Keratinocyte (primary cell): ENCODE measurements at regions not wholly inside any gene's neighbourhood (a gene's known extent, or its start where the extent isn't known, plus 50 kb on each side); places are given as distances from the start of the nearest gene placed in this dataset.

Source experiments
- DNase-seq: peaks from one replicate; pipeline ENCODE4 v3.0.0-alpha.2; 2011; ENCODE audit warnings: low read depth, missing footprints, low spot score
- FAIRE-seq: peaks from 2 replicates; lab custom pipeline; 2011; peaks lifted over from hg19 to GRCh38; lab: Jason Lieb, UNC
- H2AFZ ChIP-seq: 2 replicates; pipeline ENCODE4 v1.6.0; 2012; ENCODE audit warnings: low read length, control low read depth, inconsistent platforms; ENCODE audit not compliant: control insufficient read depth
- H3K27ac ChIP-seq: 2 replicates; pipeline ENCODE4 v1.5.1; 2011; ENCODE audit warnings: low read length; ENCODE audit not compliant: control insufficient read depth, insufficient read depth
- H3K27me3 ChIP-seq: 3 replicates; pipeline ENCODE4 v1.6.0; 2011; ENCODE audit warnings: low read length; ENCODE audit not compliant: control insufficient read depth, insufficient read depth; ENCODE audit errors: extremely low read depth
- H3K36me3 ChIP-seq, 2 experiments: 2 replicates in 1 of 2; 3 replicates in 1 of 2; pipeline ENCODE4 v1.5.1; 2011; ENCODE audit warnings: low read length in 2 of 2, mild to moderate bottlenecking in 1 of 2; ENCODE audit not compliant: control insufficient read depth in 2 of 2, insufficient read depth in 2 of 2; ENCODE audit errors: extremely low read depth in 1 of 2
- H3K4me1 ChIP-seq: 3 replicates; pipeline ENCODE4 v1.5.1; 2011; ENCODE audit warnings: low read length; ENCODE audit not compliant: control insufficient read depth, insufficient read depth; ENCODE audit errors: extremely low read depth
- H3K4me2 ChIP-seq: 3 replicates; pipeline ENCODE4 v1.6.0; 2011; ENCODE audit warnings: low read depth, low read length; ENCODE audit not compliant: control insufficient read depth, insufficient read depth; ENCODE audit errors: extremely low read depth
- H3K4me3 ChIP-seq, 3 experiments: fragments of 200-600 bp in 1 of 3; sonication (generic) in 1 of 3; 2 replicates in 2 of 3; 3 replicates in 1 of 3; pipeline ENCODE4 v1.5.1; 2011 to 2016; ENCODE audit warnings: low read length in 3 of 3, mild to moderate bottlenecking in 3 of 3, control low read depth in 2 of 3, inconsistent platforms in 1 of 3, low read depth in 1 of 3, mixed read lengths in 1 of 3, mixed run types in 1 of 3, moderate library complexity in 1 of 3; ENCODE audit not compliant: control insufficient read depth in 2 of 3, insufficient read depth in 2 of 3; ENCODE audit errors: extremely low read depth in 1 of 3
- H3K79me2 ChIP-seq: 2 replicates; pipeline ENCODE4 v1.6.0; 2012; ENCODE audit warnings: low read length; ENCODE audit not compliant: control insufficient read depth, insufficient read depth
- H3K9ac ChIP-seq: 3 replicates; pipeline ENCODE4 v1.6.0; 2011; ENCODE audit warnings: low read length; ENCODE audit not compliant: control insufficient read depth, insufficient read depth; ENCODE audit errors: extremely low read depth
- H3K9me1 ChIP-seq: 3 replicates; pipeline ENCODE4 v1.6.0; 2011; ENCODE audit warnings: low read length; ENCODE audit not compliant: control insufficient read depth, insufficient read depth; ENCODE audit errors: extremely low read depth
- H3K9me3 ChIP-seq: 2 replicates; pipeline ENCODE4 v1.5.1; 2012; ENCODE audit warnings: low read depth, low read length; ENCODE audit not compliant: control insufficient read depth
- H4K20me1 ChIP-seq: 3 replicates; pipeline ENCODE4 v1.6.0; 2011; ENCODE audit warnings: low read length; ENCODE audit not compliant: control insufficient read depth, insufficient read depth; ENCODE audit errors: extremely low read depth
- CTCF ChIP-seq, 3 experiments: IDR thresholded peaks in 1 of 3; conservative IDR thresholded peaks in 1 of 3; optimal IDR thresholded peaks in 1 of 3; 2 replicates in 2 of 3; 3 replicates in 1 of 3; pipeline versions ENCODE3 to v1.5.1; 2011; ENCODE audit warnings: low read length in 3 of 3, mild to moderate bottlenecking in 3 of 3, moderate library complexity in 2 of 3, control low read depth in 1 of 3, inconsistent platforms in 1 of 3; ENCODE audit not compliant: insufficient read depth in 2 of 3; ENCODE audit errors: extremely low read depth in 1 of 3
- EZH2 ChIP-seq: IDR thresholded peaks from one replicate; pipeline ENCODE4 v1.6.1; 2012; ENCODE audit warnings: inconsistent platforms, mild to moderate bottlenecking, low read length, moderate library complexity
- dilution Hi-C: fragments of 300-500 bp; cut with MboI; formaldehyde crosslinking; loops from one replicate; pipeline ENCODE4 v1.7.0; 2020; ENCODE audit warnings: low sequenced_read_pairs; ENCODE audit not compliant: extremely low pct_ligation_motif_present

GRCh38 chr12:54759751-54760150, 94.6 kb upstream of the MUCL1 start:
- no peak overlapping the region for H3K4me2 ChIP-seq
- no peaks in the 10 kb centered on the region for H3K27me3 ChIP-seq
- no peaks in the 10 kb centered on the region for H4K20me1 ChIP-seq
- no peaks in the 10 kb centered on the region for H3K9me1 ChIP-seq
- TF ChIP-seq EZH2 = no peak
- TF ChIP-seq CTCF (optimal IDR thresholded peaks at IDR 0.05 in 1 of 3, IDR thresholded peaks at IDR 0.05 in 1 of 3, conservative IDR thresholded peaks at IDR 0.05 in 1 of 3; ENCODE audit: extremely low read depth in 1 of 3, insufficient read depth in 2 of 3, low read length in 3 of 3) = peak; percentile 44 to 65 (median 61)
- FAIRE-seq (no peak), DNase-seq (no peak)
- H2AFZ ChIP-seq = no peak overlapping the region
- dilution Hi-C loops = no loop called here
- H3K4me1 ChIP-seq = no peaks in the 10 kb centered on the region
- H3K4me3 ChIP-seq = no peak overlapping the region
- no peaks in the 10 kb centered on the region for H3K9me3 ChIP-seq
- no peak overlapping the region for H3K9ac ChIP-seq
- no peaks in the 10 kb centered on the region for H3K79me2 ChIP-seq
- H3K27ac ChIP-seq = no peak overlapping the region
- H3K36me3 ChIP-seq = no peaks in the 10 kb centered on the region

GRCh38 chr12:54751493-54751892, 102.8 kb upstream of the MUCL1 start:
- Histone ChIP-seq H3K4me2 (no peak overlapping the region), H3K4me3 (no peak overlapping the region), H2AFZ (no peak overlapping the region), H3K79me2 (no peaks in the 10 kb centered on the region), H3K4me1 (no peaks in the 10 kb centered on the region), H4K20me1 (no peaks in the 10 kb centered on the region), H3K9ac (no peak overlapping the region), H3K27ac (no peak overlapping the region), H3K27me3 (no peaks in the 10 kb centered on the region), H3K9me3 (no peaks in the 10 kb centered on the region), H3K9me1 (no peaks in the 10 kb centered on the region), H3K36me3 (no peaks in the 10 kb centered on the region)
- FAIRE-seq = no peak
- no peak for DNase-seq
- TF ChIP-seq EZH2 (no peak), CTCF (optimal IDR thresholded peaks at IDR 0.05 in 1 of 3, IDR thresholded peaks at IDR 0.05 in 1 of 3, conservative IDR thresholded peaks at IDR 0.05 in 1 of 3; ENCODE audit: extremely low read depth in 1 of 3, insufficient read depth in 2 of 3, low read length in 3 of 3) (no peak)
- dilution Hi-C loops = no loop called here
